PC-3 (cell line): ENCODE measurements at regions not wholly inside any gene's neighbourhood (a gene's known extent, or its start where the extent isn't known, plus 50 kb on each side); places are given as distances from the start of the nearest gene placed in this dataset.

Experiments
- ATAC-seq: fragments of 200-7000 bp; cut with Tn5 transposase; 2 replicates; pipeline ENCODE4 v1.9.1; 2020; ENCODE audit warnings: mild to moderate bottlenecking, moderate library complexity
- BruUV-seq: library from RNA; stranded (reverse); fragments of 400-500 nt; replicated peaks from 2 replicates; lab custom pipeline; 2021; lab: Mats Ljungman, UMichigan
- CTCF ChIA-PET: fragments of 300-600 bp; sonication (Branson Sonifier 250); formaldehyde crosslinking; loops from one replicate; lab custom pipeline; 2022; ENCODE audit warnings: antibody characterized with exemption; lab: Charles Lee
- POLR2A ChIA-PET: fragments of 300-600 bp; sonication (Branson Sonifier 250); formaldehyde crosslinking; loops from one replicate; lab custom pipeline; 2022; ENCODE audit warnings: antibody characterized with exemption; ENCODE audit not compliant: unreplicated experiment; lab: Charles Lee
- DNase-seq: peaks from one replicate; pipeline ENCODE4 v3.0.0-alpha.2; 2015
- H2AFZ ChIP-seq: fragments of 300-600 bp; sonication (generic); 2 replicates; pipeline ENCODE4 v1.6.0; 2016; ENCODE audit warnings: antibody characterized with exemption, low read length
- H3F3A ChIP-seq: fragments of 300-600 bp; sonication (generic); one replicate; pipeline ENCODE4 v1.6.0; 2017; ENCODE audit warnings: antibody characterized with exemption, low read length, control low read depth, mild to moderate bottlenecking; ENCODE audit not compliant: unreplicated experiment
- H3K27ac ChIP-seq: fragments of 300-600 bp; sonication (generic); 2 replicates; pipeline ENCODE4 v1.5.1; 2016; ENCODE audit warnings: mild to moderate bottlenecking, low read length
- H3K27me3 ChIP-seq: fragments of 300-600 bp; sonication (generic); 2 replicates; pipeline ENCODE4 v1.6.1; 2016; ENCODE audit warnings: low read length, mixed read lengths
- H3K36me3 ChIP-seq: fragments of 300-600 bp; sonication (generic); 2 replicates; pipeline ENCODE4 v1.6.1; 2016; ENCODE audit warnings: low read depth, mixed run types, low read length, mixed read lengths
- H3K4me1 ChIP-seq: fragments of 300-600 bp; sonication (generic); 2 replicates; pipeline ENCODE4 v1.5.1; 2016; ENCODE audit warnings: low read length; ENCODE audit not compliant: insufficient read depth
- H3K4me2 ChIP-seq: fragments of 300-600 bp; sonication (generic); 2 replicates; pipeline ENCODE4 v1.6.0; 2016; ENCODE audit warnings: low read length
- H3K4me3 ChIP-seq: fragments of 300-600 bp; sonication (generic); 2 replicates; pipeline ENCODE4 v1.5.1; 2016; ENCODE audit warnings: mild to moderate bottlenecking, low read length, mixed read lengths
- H3K79me2 ChIP-seq: fragments of 300-600 bp; sonication (generic); 2 replicates; pipeline ENCODE4 v1.6.1; 2017; ENCODE audit warnings: low read length, mixed read lengths
- H3K9ac ChIP-seq: fragments of 300-600 bp; sonication (generic); 2 replicates; pipeline ENCODE4 v1.6.0; 2016; ENCODE audit warnings: mild to moderate bottlenecking, low read length
- H3K9me2 ChIP-seq: fragments of 300-600 bp; sonication (generic); replicated peaks from 2 replicates; pipeline ENCODE4 v1.6.1; 2016; ENCODE audit warnings: mixed run types, low read length, mixed read lengths
- H3K9me3 ChIP-seq: fragments of 300-600 bp; sonication (generic); 2 replicates; pipeline ENCODE4 v1.6.1; 2016; ENCODE audit warnings: low read length, mixed read lengths
- H4K20me1 ChIP-seq: fragments of 300-600 bp; sonication (generic); 2 replicates; pipeline ENCODE4 v1.6.1; 2016; ENCODE audit warnings: low read length, mixed read lengths
- EZH2 ChIP-seq: fragments of 300-600 bp; sonication (generic); IDR thresholded peaks from one replicate; pipeline ENCODE4 v1.6.1; 2017; ENCODE audit warnings: antibody characterized with exemption, mild to moderate bottlenecking, low read length; ENCODE audit not compliant: unreplicated experiment
- EZH2phosphoT487 ChIP-seq: fragments of 300-600 bp; sonication (generic); IDR thresholded peaks from 2 replicates; pipeline ENCODE4 v1.6.1; 2018; ENCODE audit warnings: mild to moderate bottlenecking, antibody characterized with exemption, low read length, borderline replicate concordance
- intact Hi-C: fragments of 100-400 bp; cut with micrococcal nuclease; formaldehyde crosslinking; loops from 2 replicates; pipeline ENCODE4 v1.9.0; 2023
- TF ChIP-seq, protein P1 (sequence below): fragments of 300-600 bp; sonication (generic); conservative IDR thresholded peaks from 2 replicates; pipeline ENCODE4 v1.5.1; 2017; ENCODE audit warnings: antibody characterized with exemption, low read depth, mild to moderate bottlenecking, low read length

DNA sequence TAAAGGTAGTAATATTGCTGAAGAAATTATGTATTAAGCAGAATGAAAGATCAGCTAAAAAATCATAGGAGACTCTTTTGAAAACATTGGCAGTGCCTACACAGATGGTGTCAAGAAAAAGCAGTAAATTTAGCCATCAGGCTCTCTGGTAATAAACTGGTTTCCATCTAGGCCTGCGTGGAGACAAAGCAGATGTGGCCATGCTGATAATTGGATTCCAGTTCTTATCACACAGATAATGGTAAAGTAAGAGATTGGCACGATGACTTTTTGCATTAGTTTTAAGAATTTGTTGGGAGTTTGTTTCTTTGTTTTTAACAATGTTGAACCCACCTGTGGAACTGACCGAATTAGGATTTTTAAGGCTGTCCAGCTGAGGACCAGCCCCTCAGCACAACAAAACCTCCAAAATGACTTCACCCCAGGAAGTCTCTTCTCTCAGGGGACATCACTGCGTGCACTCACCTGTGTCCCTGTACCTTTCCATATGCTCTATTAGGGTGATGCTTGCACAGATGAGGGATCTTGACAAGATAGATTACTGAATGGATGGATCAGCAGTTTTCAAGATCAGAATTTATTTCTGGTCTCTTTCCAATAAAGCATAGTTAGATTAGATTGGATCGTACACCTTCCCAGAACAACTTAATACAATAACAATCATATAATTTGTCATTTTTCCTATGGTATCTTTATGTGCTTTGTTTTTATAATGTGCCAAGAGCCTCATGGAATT lies 69.1 kb upstream of the DNAJC10 start:
- Histone ChIP-seq H3K27me3 (no peaks in the 10 kb centered on the region), H3K4me1 (no peaks in the 10 kb centered on the region), H3K36me3 (no peaks in the 10 kb centered on the region), H2AFZ (no peak overlapping the region), H3K9me2 (no peaks in the 10 kb centered on the region), H3F3A (no peaks in the 10 kb centered on the region), H3K9me3 (no peaks in the 10 kb centered on the region), H3K4me2 (no peak overlapping the region), H3K4me3 (no peak overlapping the region), H4K20me1 (no peaks in the 10 kb centered on the region), H3K27ac (no peak overlapping the region), H3K9ac (no peak overlapping the region), H3K79me2 (no peaks in the 10 kb centered on the region)
- ATAC-seq = no peak
- no peak for DNase-seq
- intact Hi-C loops = no loop called here
- TF ChIP-seq EZH2phosphoT487 = no peak
- POLR2A ChIA-PET = no interaction called here
- no TSS peak for BruUV-seq
- CTCF ChIA-PET = no interaction called here

DNA sequence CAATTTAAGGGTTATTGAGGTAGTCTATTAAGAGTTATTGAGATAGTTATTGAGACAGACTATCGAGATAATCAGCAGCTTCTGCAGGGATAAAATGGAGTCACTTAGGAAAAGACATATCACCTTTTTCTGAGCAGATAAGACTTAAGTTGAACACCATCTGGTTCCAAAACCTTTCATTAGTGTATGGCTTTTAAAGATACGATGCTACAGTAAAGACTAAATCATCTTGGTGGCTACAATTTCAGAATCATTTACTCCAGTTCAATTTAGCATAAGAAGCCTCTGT lies 68.6 kb upstream of the DNAJC10 start:
- no peaks in the 10 kb centered on the region for H3K36me3 ChIP-seq
- H3K9ac ChIP-seq = no peak overlapping the region
- ATAC-seq (no peak), DNase-seq (no peak)
- H3K4me2 ChIP-seq = no peak overlapping the region
- H3K4me1 ChIP-seq = no peaks in the 10 kb centered on the region
- H3K9me2 ChIP-seq = no peaks in the 10 kb centered on the region
- H2AFZ ChIP-seq = no peak overlapping the region
- no peaks in the 10 kb centered on the region for H4K20me1 ChIP-seq
- BruUV-seq = no TSS peak
- TF ChIP-seq EZH2phosphoT487 = no peak
- TF ChIP-seq EZH2 = no peak
- TF ChIP-seq, protein P1, sequence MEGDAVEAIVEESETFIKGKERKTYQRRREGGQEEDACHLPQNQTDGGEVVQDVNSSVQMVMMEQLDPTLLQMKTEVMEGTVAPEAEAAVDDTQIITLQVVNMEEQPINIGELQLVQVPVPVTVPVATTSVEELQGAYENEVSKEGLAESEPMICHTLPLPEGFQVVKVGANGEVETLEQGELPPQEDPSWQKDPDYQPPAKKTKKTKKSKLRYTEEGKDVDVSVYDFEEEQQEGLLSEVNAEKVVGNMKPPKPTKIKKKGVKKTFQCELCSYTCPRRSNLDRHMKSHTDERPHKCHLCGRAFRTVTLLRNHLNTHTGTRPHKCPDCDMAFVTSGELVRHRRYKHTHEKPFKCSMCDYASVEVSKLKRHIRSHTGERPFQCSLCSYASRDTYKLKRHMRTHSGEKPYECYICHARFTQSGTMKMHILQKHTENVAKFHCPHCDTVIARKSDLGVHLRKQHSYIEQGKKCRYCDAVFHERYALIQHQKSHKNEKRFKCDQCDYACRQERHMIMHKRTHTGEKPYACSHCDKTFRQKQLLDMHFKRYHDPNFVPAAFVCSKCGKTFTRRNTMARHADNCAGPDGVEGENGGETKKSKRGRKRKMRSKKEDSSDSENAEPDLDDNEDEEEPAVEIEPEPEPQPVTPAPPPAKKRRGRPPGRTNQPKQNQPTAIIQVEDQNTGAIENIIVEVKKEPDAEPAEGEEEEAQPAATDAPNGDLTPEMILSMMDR = no peak
- no peaks in the 10 kb centered on the region for H3K9me3 ChIP-seq
- no peak overlapping the region for H3K4me3 ChIP-seq
- H3K27ac ChIP-seq = no peak overlapping the region
- H3K79me2 ChIP-seq = no peaks in the 10 kb centered on the region
- CTCF ChIA-PET = no interaction called here
- POLR2A ChIA-PET = no interaction called here
- intact Hi-C loops = no loop called here
- H3F3A ChIP-seq = no peaks in the 10 kb centered on the region
- H3K27me3 ChIP-seq = no peaks in the 10 kb centered on the region

GRCh38 chr2:182649316-182649715 lies 66.7 kb upstream of the DNAJC10 start:
- Histone ChIP-seq H3K4me1 (no peaks in the 10 kb centered on the region), H3K9ac (no peak overlapping the region), H3K27me3 (no peaks in the 10 kb centered on the region), H4K20me1 (no peaks in the 10 kb centered on the region), H3F3A (no peaks in the 10 kb centered on the region), H3K27ac (no peak overlapping the region), H3K9me2 (no peaks in the 10 kb centered on the region), H3K4me2 (no peak overlapping the region), H3K9me3 (no peaks in the 10 kb centered on the region), H2AFZ (no peak overlapping the region), H3K36me3 (no peaks in the 10 kb centered on the region), H3K79me2 (no peaks in the 10 kb centered on the region), H3K4me3 (no peak overlapping the region)
- ChIA-PET CTCF (interaction anchor here (0.6 to 1.0 kb wide), 5 partner anchors 108 to 408 kb away, joined by 3 to 6 read pairs (median 4); no protein-coding TSS in a partner anchor), POLR2A (interaction anchor here (0.6 kb wide), 2 partner anchors 66 to 214 kb away, joined by 4 read pairs; partner anchors contain the start of gene DNAJC10)
- no TSS peak for BruUV-seq
- ATAC-seq (peak; percentile 51; the same call in 1 of the 2 replicates), DNase-seq (peak; percentile 53)
- TF ChIP-seq, protein P1 = peak; percentile 61
- no peak for TF ChIP-seq EZH2phosphoT487
- intact Hi-C loops = loop anchor here (1.0 kb wide), 1 partner anchor 348 kb away; no protein-coding TSS in a partner anchor
